B cell (primary cell): ENCODE measurements at regions not wholly inside any gene's neighbourhood (a gene's known extent, or its start where the extent isn't known, plus 50 kb on each side); places are given as distances from the start of the nearest gene placed in this dataset.

ENCODE experiments used
- EZH2 ChIP-seq: IDR thresholded peaks from 2 replicates; pipeline ENCODE4 v1.6.1; 2012; ENCODE audit warnings: borderline replicate concordance, low read depth, mild to moderate bottlenecking, moderate library complexity, low read length; ENCODE audit not compliant: insufficient read depth, poor library complexity, severe bottlenecking
- TF ChIP-seq, protein P1 (sequence below): fragments of 200-600 bp; IDR thresholded peaks from one replicate; pipeline ENCODE4 v1.8.0; 2022; ENCODE audit warnings: antibody characterized with exemption, mild to moderate bottlenecking

DNA sequence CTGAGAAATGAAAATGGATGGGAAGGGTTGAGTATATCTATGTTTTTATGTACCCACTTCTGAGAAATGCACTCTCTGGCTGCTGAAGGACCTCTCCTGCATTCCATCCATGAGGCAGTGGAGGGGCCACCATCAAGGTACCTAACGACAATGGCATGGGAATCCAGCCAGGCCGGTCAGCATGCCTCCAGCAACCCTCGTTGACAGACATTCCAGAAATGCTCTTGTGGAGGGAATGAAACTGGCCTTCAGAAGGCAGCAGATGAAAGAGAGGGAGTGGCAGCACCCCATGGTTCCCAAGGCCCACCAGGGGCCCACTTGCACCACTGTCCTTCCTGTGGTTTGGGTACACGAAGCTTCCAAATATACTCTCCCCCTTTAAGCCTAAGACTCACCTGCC, 269.0 kb downstream of the ARHGAP12 start:
- TF ChIP-seq, protein P1, sequence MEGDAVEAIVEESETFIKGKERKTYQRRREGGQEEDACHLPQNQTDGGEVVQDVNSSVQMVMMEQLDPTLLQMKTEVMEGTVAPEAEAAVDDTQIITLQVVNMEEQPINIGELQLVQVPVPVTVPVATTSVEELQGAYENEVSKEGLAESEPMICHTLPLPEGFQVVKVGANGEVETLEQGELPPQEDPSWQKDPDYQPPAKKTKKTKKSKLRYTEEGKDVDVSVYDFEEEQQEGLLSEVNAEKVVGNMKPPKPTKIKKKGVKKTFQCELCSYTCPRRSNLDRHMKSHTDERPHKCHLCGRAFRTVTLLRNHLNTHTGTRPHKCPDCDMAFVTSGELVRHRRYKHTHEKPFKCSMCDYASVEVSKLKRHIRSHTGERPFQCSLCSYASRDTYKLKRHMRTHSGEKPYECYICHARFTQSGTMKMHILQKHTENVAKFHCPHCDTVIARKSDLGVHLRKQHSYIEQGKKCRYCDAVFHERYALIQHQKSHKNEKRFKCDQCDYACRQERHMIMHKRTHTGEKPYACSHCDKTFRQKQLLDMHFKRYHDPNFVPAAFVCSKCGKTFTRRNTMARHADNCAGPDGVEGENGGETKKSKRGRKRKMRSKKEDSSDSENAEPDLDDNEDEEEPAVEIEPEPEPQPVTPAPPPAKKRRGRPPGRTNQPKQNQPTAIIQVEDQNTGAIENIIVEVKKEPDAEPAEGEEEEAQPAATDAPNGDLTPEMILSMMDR: no peak
- no peak for TF ChIP-seq EZH2
